HEK293 (cell line): ENCODE measurements at regions not wholly inside any gene's neighbourhood (a gene's known extent, or its start where the extent isn't known, plus 50 kb on each side); places are given as distances from the start of the nearest gene placed in this dataset.

ENCODE experiments used
- CTCF ChIA-PET: fragments of 350-600 bp; formaldehyde crosslinking; extraction: SDS; loops from one replicate; lab custom pipeline; 2021; ENCODE audit warnings: antibody characterized with exemption; lab: Yijun Ruan, JAX
- POLR2A ChIA-PET: fragments of 300-600 bp; formaldehyde crosslinking; extraction: SDS; loops from one replicate; lab custom pipeline; 2020; ENCODE audit warnings: antibody characterized with exemption, inconsistent platforms; lab: Yijun Ruan, JAX
- H3K27ac ChIP-seq: fragments of 200-500 bp; sonication (Bioruptor generic); 2 replicates; pipeline ENCODE4 v1.5.1; 2014; ENCODE audit warnings: low read depth, low read length, control low read depth, inconsistent platforms; ENCODE audit errors: extremely low read depth
- H3K36me3 ChIP-seq, 2 experiments: fragments of 200-500 bp in 1 of 2; sonication (Bioruptor generic) in 1 of 2; 1 replicate in 1 of 2; 2 replicates in 1 of 2; pipeline ENCODE4 v1.5.1; 2014 to 2017; ENCODE audit warnings: inconsistent platforms in 2 of 2, low read length in 2 of 2; ENCODE audit not compliant: control insufficient read depth in 2 of 2, insufficient read depth in 1 of 2
- H3K4me1 ChIP-seq: fragments of 200-500 bp; sonication (Bioruptor generic); 2 replicates; pipeline ENCODE4 v1.5.1; 2014; ENCODE audit warnings: mild to moderate bottlenecking, low read length, inconsistent platforms; ENCODE audit not compliant: control insufficient read depth, insufficient read depth
- H3K4me3 ChIP-seq: 2 replicates; pipeline ENCODE4 v1.5.1; 2011; ENCODE audit warnings: low read depth, mild to moderate bottlenecking, control low read depth, low read length, moderate library complexity
- H3K9me3 ChIP-seq: fragments of 200-500 bp; sonication (Bioruptor generic); 2 replicates; pipeline ENCODE4 v1.5.1; 2014; ENCODE audit warnings: low read depth, low read length, inconsistent platforms; ENCODE audit not compliant: control insufficient read depth, insufficient read depth
- AEBP2 ChIP-seq: fragments of 450-650 bp; formaldehyde crosslinking; IDR thresholded peaks from 2 replicates; pipeline ENCODE4 v1.5.1; 2016; ENCODE audit warnings: missing biosample characterization, missing genetic modification characterization, borderline replicate concordance
- HOXA7 ChIP-seq: sonication (generic); formaldehyde crosslinking; IDR thresholded peaks from 2 replicates; pipeline ENCODE4 v1.8.1; 2022; ENCODE audit warnings: missing genetic modification reagents, borderline replicate concordance
- INSM2 ChIP-seq: fragments of 450-650 bp; formaldehyde crosslinking; IDR thresholded peaks from 2 replicates; pipeline ENCODE4 v1.5.1; 2016; ENCODE audit warnings: missing biosample characterization, missing genetic modification characterization
- MYNN ChIP-seq: fragments of 450-650 bp; formaldehyde crosslinking; IDR thresholded peaks from 2 replicates; pipeline ENCODE4 v1.5.1; 2016; ENCODE audit warnings: missing biosample characterization, missing genetic modification characterization, borderline replicate concordance
- OSR2 ChIP-seq: fragments of 450-650 bp; formaldehyde crosslinking; IDR thresholded peaks from 2 replicates; pipeline ENCODE4 v1.5.1; 2016; ENCODE audit warnings: missing biosample characterization, missing genetic modification characterization
- SCRT1 ChIP-seq: fragments of 450-650 bp; formaldehyde crosslinking; IDR thresholded peaks from 2 replicates; pipeline ENCODE4 v1.5.1; 2016; ENCODE audit warnings: missing biosample characterization, missing genetic modification characterization, borderline replicate concordance
- ZNF155 ChIP-seq: fragments of 450-650 bp; formaldehyde crosslinking; IDR thresholded peaks from 2 replicates; pipeline ENCODE4 v1.5.1; 2016; ENCODE audit warnings: missing biosample characterization, missing genetic modification characterization
- ZNF26 ChIP-seq: fragments of 450-650 bp; formaldehyde crosslinking; IDR thresholded peaks from 2 replicates; pipeline ENCODE4 v1.5.1; 2016; ENCODE audit warnings: missing biosample characterization, missing genetic modification characterization
- ZNF366 ChIP-seq: fragments of 450-650 bp; formaldehyde crosslinking; conservative IDR thresholded peaks from 2 replicates; pipeline ENCODE4 v1.5.1; 2016; ENCODE audit warnings: missing biosample characterization, missing genetic modification characterization
- ZNF398 ChIP-seq: fragments of 450-650 bp; formaldehyde crosslinking; IDR thresholded peaks from 2 replicates; pipeline ENCODE4 v1.5.1; 2017; ENCODE audit warnings: missing biosample characterization, missing genetic modification characterization
- ZNF416 ChIP-seq: fragments of 450-650 bp; formaldehyde crosslinking; IDR thresholded peaks from 2 replicates; pipeline ENCODE4 v1.5.1; 2016; ENCODE audit warnings: missing biosample characterization, missing genetic modification characterization
- ZNF488 ChIP-seq: fragments of 450-650 bp; formaldehyde crosslinking; IDR thresholded peaks from 2 replicates; pipeline ENCODE4 v1.5.1; 2016; ENCODE audit warnings: missing biosample characterization, missing genetic modification characterization
- ZNF530 ChIP-seq: fragments of 450-650 bp; formaldehyde crosslinking; IDR thresholded peaks from 2 replicates; pipeline ENCODE4 v1.5.1; 2016; ENCODE audit warnings: low read depth, missing biosample characterization, missing genetic modification characterization
- ZNF580 ChIP-seq: fragments of 450-650 bp; formaldehyde crosslinking; IDR thresholded peaks from 2 replicates; pipeline ENCODE4 v1.5.1; 2016; ENCODE audit warnings: missing biosample characterization, missing genetic modification characterization
- ZNF664 ChIP-seq: fragments of 450-650 bp; formaldehyde crosslinking; IDR thresholded peaks from 2 replicates; pipeline ENCODE4 v1.5.1; 2016; ENCODE audit warnings: missing biosample characterization, missing genetic modification characterization

GRCh38 chr3:1600700-1601418, 497.8 kb upstream of the CNTN4 start (continued):
- no peak for TF ChIP-seq ZNF26 (tag by site-specific recombination)
- TF ChIP-seq AEBP2: no peak
- no peak for TF ChIP-seq OSR2 (tag by site-specific recombination)
- TF ChIP-seq ZNF580: no peak
- TF ChIP-seq MYNN (tag by site-specific recombination): no peak

GRCh38 chr3:1609416-1609815, 489.2 kb upstream of the CNTN4 start:
- Histone ChIP-seq H3K36me3 (no peaks in the 10 kb centered on the region), H3K4me3 (no peak overlapping the region), H3K4me1 (no peaks in the 10 kb centered on the region), H3K27ac (no peak overlapping the region), H3K9me3 (no peaks in the 10 kb centered on the region)
- TF ChIP-seq ZNF416 (tag by site-specific recombination): no peak
- no peak for TF ChIP-seq ZNF155 (tag by site-specific recombination)
- TF ChIP-seq ZNF488 (tag by site-specific recombination): no peak
- no peak for TF ChIP-seq ZNF366 (tag by site-specific recombination)
- TF ChIP-seq SCRT1 (tag by site-specific recombination): no peak
- TF ChIP-seq ZNF398 (tag by site-specific recombination): no peak
- ChIA-PET POLR2A (no interaction called here), CTCF (no interaction called here)

- H3K4me3 ChIP-seq: no peak overlapping the region
- ChIA-PET CTCF (interaction anchor here (0.6 to 0.8 kb wide), 2 partner anchors 14 to 1214 kb away, joined by 3 to 4 read pairs; no protein-coding TSS in a partner anchor), POLR2A (no interaction called here)
- no peaks in the 10 kb centered on the region for H3K9me3 ChIP-seq
- H3K27ac ChIP-seq: no peak overlapping the region
- TF ChIP-seq ZNF530 (tag by site-specific recombination) (no peak), HOXA7 (CRISPR knock-in tag) (no peak), ZNF664 (tag by site-specific recombination) (no peak), INSM2 (tag by site-specific recombination) (no peak)
- peaks cover 2% of the 10 kb centered on the region; the same call in 1 of the 2 replicates for H3K4me1 ChIP-seq
- H3K36me3 ChIP-seq: no peaks in the 10 kb centered on the region
These were observed 486.8 kb upstream of the CNTN4 start for GRCh38 chr3:1611824-1612223.
